ENCODE measurements at regions not wholly inside any gene's neighbourhood (a gene's known extent, or its start where the extent isn't known, plus 50 kb on each side); places are given as distances from the start of the nearest gene placed in this dataset.

DNA sequence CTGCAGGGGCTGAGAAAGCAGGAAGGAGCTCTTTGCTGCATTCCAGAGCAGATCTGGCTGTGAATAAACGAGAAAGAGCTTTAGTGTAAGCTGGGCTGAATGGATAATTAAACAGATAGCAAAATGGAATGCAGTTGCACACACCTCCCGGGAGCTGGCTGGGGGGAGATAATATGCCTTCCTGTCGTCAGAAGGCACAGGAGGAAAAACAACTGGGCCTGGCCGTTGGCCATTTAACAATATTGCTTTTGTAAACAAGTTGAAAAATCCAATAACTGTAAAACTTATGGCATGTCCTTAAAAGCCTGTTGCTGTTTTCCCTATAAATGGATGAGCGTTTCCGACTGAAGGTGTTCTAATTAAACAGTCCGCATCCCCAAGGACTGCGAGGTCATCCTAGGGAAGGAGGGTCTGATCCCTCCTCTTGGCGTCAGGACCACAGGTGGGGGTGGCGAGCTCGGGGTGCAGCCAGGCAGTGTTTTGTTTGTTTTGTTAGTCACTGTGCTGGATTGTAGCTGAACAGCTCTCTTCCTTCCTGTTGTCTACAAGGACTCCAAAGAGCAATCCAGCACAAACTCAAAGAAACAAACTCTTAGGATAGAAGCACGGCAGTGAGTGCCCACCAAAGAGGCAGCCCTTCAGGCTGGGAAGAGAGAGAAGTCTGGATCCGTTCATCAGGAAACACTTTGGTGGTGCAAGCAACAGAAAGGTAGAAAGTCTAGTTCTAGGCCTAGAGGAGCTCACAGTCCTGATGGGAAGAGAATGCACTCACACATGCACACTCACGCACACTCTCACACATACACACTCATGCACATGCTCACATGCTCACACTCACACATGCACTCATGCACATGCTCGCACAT is 133.4 kb upstream of the SMAD3 start:
- DNase-seq (ENCODE audit: low spot score): peak; percentile 58

DNA sequence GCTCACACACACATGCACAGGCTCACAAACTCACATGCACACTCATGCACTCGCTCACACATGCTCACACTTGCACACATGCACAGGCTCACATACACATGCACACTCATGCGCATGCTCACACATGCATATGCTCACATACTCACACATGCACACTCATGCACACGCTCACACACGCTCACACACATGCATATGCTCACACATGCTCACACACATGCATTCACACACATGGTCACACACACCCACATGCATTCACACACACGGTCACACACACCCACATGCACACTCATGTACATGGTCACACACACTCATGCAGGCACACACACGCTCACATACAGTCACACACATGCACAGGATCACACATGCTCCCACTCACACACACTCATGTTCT is 132.8 kb upstream of the SMAD3 start:
- no peak for DNase-seq (ENCODE audit: low spot score)

DNA sequence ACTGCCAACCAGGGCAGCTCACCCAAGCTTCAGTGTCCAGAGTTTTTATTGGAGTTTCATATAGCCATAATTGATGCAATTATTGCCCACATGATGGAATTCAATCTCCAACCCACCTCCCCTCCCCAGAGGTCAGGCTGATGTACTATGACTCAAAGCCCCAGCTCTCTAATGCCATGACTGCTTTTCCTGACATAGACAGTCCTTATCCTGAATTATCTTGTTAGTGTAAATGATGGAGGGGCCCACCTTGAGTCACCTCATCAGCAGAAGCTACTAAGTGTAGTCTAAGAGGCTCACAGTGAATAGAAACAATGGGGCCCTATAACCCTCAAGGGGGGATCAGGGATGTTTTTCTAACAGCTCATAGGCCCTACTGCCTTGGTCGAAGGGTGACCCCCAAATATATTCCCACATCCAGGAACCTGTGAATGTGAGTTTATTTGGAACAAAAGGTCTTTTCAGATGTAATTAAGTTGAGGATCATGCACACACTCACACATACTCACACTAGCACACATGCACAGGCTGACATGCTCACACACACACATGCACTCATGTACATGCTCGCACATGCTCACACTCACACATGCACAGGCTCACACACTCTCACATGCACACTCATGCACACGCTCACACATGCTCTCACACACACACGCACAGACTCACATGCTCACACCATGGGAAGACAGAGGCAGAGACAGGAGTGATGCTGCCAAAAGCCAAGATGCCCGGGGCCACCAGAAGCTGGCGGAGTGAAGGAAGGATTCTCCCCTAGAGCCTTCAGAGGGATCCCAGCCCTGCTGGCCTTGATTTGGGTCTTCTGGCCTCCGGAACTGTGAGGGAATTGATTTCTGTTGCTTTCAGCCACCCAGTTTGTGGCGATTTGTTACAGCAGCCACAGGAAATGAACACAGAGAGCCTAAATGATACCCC is 131.2 kb upstream of the SMAD3 start:
- DNase-seq (ENCODE audit: low spot score): no peak

DNA sequence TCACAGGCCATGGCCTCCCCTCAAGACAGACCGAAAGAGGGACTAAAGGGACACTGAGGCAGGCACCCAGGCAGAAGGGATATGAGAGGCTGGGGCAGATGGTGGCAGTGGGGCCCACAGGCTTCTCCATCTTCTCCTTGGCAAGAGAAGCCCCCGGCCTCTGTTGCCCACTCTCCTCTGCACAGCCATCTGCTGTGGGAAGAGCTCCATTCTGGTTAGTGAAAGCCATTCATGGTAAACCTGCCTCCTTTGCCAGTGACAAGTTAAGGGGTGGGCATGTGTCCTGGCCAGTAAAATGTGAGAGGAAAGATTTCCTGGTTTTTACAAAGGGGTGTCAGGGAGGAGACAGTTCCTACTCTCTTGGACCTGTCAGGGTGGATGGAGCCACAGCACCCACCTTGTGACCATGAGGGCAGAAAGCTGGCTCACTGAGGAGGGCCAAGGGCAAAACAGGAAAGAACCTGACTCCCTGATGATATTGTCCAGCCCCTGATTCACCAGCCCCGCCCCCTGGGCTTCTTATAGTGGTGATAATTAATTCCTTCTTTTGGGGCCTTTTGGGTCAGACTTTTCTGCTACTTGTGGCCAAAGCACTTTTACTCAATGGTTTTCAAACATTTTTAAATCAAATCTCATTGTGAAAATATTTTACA is 130.4 kb upstream of the SMAD3 start:
- no peak for DNase-seq (ENCODE audit: low spot score)

DNA sequence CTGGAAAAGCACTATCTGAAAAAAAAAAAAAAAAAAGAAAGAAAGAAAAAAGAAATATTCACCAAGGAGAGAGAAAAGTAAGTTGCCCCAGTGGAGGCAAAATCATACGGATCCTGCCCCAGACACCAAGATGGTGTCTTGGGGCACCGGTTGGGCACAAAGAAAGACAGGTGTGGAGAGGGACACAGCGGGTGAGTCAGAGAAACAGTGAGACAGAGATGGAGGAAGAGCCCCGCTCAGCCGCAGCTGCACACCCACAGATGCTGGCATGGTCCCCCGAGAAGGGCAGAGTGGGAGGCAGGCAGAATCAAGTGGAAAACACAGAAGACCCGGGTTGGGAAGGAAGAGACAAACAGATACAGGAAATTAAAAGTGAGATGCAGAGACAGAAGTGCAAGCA is 129.7 kb upstream of the SMAD3 start:
- DNase-seq (ENCODE audit: low spot score): no peak

DNA sequence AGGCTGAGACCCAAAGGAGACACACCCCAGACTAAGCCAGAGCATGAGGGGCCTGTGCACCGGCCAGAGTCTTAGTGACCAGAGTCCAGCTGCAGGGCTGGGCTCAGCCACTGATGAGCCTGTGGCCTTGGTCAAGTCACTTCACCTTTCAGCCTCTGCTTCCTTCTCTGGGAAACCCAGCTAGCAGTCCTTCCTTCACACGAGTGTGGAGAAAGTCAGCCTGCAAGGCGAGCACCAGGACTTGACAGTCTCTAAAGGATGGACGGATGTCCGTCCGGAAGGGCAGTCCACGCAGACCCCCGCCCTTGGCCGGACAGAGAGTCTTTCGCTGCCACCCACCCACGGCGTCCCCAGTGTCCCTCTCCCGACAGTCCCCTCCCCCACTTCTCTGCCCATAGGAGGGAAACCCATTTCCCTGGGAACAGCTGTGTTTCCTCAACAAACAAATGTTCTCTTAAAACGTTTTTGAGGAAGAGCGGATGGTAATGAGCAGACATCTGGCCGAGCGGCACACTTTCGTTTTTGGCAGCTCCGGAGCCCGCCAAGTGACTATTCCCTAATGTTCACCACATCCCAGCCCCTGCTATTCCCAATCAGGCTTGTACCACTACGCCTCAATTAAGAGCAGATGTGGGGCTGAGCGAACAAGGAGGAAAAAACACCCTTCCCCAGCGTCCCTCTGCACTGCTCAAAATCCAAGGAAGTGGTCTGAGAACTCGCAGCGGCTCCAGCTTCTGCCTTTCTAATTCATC is 129.1 kb upstream of the SMAD3 start:
- DNase-seq (ENCODE audit: low spot score): peak; percentile 74

DNA sequence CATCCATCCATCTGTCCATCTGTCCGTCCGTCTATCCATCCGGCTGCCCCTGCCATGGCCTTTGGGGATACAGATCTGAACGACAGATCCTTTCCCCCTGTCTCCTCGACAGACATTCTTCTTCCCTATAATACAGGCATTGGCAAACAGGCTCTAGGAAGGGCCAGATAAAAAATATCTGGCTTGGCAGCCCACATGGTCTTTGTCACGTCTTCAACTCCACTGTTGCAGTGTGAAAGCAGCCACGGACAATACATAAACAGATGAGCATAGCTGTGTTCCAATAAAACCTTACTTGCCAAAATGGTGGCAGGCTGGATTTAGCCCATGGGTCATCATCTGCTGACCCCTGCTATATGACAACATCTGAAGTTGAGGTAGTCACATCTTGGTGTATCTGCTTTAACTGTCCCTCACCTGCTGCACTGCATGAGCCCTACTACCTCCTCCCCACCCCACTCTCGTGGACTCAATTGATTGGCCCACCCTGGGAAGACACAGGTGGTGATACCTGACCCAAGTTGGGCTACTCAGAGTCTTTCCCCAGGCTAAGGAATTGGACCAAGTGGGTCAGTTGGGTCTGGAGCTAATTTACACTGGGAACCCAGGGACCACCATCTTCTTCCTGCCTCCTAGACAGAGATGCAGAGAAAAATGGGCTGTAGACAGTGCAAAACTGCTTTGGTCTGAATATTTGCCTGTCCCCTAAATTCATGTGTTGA is 128.4 kb upstream of the SMAD3 start:
- DNase-seq (ENCODE audit: low spot score): no peak

DNA sequence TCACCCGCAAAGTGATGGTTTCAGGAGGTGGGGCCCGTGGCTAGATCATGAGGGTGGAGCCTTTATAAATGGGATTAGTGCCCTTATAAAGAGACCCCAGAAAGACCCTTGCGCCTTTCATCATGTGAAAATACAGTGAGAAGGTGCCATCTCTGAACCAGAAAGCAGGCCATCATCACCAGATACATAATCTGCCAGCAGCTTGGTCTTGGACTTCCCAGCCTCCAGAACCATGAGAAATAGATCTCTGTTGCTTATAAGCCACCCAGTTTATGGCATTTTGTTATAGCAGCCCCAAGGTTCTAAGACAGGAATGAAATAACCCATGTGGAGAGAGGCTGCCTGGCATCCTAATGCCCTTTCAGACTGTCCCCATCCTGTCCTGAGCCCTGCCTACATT is 127.8 kb upstream of the SMAD3 start:
- DNase-seq (ENCODE audit: low spot score): no peak

DNA sequence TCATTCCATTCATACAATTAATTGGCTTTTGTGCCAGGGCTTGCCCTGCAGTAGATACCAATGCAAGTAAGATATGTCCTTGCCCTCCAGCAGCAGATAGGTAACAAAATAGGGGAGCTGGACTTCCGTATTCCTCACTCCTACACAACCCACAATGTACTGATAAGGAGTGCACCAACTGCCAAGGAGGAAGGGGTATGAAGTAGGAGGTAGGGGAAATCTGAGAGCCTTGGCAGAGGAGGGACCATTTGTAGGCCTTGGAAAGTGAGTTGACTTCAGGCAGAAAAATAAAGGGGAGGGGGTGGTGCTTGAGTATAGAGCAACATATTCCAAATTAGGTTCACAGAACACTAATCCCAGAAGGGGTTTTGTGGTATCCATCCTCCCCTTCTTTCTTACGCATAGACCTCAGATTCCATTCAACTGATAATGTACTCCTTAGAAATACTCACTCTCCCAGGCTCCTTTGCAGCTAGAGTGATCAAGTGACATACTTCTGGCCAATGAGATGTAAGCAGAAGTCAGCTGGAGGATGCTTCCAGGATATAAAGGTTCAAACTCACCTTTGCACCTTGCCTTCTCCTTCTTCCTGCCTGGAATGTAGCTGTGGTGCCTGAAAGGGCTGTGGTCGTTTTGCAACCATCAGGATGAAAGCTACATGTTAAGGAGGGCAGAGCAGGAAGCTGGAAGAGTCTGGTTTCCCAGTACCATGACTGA is 127.1 kb upstream of the SMAD3 start:
- DNase-seq (ENCODE audit: low spot score): no peak

DNA sequence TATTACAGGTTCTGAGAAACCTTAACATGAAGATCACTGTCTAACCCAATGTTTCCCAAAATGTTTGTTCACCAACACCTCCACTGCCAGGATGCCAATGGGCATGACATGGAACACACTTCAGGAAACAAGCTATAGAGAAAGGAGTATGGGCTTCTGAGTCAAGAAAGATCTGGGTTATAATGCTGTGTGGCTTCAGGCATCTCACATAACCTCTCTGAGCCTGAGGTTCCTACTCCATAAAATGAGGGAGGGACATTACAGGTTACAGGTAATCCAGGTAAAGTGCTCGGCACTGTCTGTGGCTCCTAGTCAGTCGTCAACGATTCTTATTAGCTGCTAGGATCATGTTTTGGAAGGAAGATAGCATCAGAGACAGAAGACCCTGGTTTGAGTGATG is 126.4 kb upstream of the SMAD3 start:
- no peak for DNase-seq (ENCODE audit: low spot score)

DNA sequence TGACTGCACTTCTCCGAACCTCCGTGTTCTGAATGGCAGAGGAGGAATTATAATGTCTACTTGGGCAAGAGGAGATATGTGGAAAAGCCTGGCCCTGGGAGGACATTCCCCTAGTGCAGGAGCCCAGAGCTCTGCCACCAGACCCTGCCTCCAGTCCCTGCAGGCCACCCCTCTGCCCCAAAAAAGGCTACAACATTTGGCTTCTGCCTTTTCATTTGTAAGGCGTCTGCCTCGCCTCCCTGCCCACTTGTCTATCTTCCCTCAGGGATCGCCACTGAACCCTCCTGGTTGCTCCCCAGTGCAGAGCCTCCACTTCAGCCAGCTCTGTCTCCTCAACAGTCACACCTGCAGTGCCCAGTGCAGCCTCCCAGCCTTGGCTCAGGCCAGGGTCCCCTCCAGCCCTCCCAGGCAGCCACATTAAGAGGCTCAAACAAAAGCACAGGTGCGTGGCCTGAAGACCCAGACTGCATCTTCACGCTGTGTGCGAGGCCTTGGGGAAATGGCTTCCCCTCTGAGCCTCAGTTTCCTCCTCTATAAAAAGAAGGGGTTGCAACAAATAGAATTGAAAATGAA is 125.9 kb upstream of the SMAD3 start:
- no peak for DNase-seq (ENCODE audit: low spot score)

DNA sequence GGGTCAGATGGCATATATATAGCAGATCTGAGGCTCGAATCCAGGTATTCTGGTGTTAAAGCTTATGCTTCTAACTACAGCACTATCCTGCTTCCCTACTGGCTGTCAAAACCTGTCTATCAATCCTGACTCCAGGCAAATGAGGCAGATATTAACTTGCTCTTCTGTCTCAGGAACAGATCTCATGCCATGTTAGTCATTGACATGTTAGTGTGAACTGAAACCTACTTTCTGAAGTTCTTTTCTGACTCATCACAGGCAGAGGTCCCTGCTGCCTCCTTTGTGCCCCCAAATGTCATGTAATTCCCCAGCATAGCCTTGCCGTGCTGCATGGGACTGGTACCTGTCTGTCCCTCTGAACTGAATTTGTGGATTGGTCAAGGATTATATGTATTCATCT is 125.0 kb upstream of the SMAD3 start:
- DNase-seq (ENCODE audit: low spot score): no peak

DNA sequence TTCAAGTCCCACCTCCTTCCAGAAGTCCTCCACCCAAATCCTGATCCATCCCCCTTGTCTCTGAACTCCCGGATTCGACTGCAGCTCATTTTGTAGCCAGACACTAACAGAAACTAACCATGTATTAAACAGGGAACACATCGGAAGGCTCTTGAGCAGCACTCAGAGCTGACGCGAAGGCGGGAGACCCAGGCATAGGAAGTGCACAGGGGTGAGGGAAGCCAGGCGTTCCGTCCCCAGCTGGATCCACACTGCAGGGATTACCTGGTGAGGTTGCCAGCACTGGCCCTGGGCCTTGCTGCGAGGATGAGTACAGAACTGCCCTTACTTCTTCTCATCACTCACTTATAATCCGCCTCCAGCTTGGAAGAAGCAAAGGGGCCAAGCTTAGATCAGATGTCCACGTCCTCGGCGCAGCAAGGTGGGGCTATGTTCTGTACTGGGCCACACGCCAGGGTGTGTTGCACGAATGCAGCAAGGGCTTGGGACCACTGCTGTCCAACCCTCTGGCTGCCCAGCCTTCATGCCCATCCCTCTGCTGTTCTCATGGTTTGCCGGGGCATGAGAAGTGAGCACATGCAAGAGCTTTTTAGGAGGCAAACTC is 124.2 kb upstream of the SMAD3 start:
- no peak for DNase-seq (ENCODE audit: low spot score)

DNA sequence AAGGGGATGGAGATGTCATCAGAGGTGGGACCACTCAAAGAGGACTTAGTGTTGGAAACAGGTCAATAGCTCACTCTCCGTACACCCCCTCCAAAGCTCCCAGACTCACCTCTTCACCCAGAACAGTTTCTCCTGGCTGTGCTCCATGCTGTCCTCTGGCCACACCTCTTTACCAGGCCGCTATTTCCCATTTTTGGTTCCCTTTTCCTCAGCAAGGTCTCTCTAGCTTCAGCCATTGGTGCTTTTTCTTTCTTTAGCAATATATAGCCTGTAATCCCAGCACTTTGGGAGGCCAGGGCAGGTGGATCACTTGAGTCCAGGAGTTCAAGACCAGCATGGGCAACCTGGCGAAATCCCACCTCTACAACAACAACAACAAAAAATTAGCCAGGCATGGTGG is 123.6 kb upstream of the SMAD3 start:
- no peak for DNase-seq (ENCODE audit: low spot score)

DNA sequence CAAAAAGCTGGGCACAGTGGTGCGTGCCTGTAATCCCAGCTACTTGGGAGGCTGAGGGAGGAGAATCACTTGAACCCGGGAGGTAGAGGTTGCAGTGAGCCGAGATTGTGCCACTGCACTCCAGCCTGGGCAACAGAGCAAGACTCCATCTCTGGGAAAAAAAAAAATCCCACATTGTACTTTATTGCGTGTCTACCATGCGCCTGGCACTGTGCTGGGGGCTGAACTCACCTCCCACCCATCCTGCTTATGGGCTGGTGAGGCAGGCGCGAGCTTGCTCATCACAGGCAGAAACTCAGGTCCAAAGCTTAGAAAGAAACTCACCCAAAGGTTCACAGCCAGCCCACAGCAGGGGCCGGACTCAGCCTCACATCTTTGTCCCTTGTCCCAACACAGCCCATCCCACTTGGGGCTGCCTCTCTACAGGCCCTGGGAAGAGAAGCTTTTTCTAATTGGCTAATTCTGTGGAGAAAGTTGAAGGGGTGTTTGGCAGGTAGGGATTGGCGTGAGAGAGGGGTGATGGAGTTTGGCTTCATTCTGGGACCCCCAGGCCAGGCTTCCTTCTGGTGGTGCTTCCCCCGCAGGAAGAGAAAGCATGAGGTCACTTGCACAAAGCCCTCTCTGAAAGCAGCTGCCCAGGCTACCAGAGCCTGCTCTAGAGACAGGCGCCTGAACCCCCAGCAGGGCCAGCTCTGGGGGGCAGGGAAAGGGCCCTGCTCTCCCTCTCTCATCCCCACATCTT is 122.6 kb upstream of the SMAD3 start:
- DNase-seq (ENCODE audit: low spot score): no peak

DNA sequence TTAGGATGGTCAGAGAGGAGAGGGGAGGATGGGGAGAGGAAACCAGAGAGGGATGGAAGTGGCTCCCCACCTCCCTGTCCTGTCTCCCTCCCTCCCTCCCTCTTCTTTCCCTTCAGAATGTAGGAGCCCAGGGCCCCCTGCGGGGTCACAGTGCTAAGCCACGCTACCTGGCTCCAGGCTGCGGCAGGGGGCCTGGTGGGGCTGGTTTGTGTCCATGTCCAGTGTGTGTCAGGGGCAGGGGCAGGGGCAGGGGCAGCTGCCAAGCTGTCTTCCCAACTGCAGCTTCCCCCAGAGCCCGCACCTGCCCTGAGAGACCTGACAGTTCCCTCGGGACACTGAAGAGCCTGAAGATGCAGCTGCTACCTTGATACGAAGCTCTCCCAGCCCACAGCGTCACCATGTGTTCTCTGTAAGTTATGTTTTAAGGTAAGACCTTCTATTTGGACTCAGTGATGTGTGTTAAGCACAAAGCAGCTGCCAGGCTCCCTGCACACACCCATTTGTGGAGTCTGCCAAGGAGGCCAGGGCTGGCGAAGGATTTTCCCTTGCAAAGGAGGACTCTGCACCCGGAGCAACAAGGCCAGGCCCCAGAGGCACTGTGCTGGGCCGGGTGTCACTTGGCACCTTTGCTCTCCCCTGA is 121.8 kb upstream of the SMAD3 start:
- DNase-seq (ENCODE audit: low spot score): no peak

DNA sequence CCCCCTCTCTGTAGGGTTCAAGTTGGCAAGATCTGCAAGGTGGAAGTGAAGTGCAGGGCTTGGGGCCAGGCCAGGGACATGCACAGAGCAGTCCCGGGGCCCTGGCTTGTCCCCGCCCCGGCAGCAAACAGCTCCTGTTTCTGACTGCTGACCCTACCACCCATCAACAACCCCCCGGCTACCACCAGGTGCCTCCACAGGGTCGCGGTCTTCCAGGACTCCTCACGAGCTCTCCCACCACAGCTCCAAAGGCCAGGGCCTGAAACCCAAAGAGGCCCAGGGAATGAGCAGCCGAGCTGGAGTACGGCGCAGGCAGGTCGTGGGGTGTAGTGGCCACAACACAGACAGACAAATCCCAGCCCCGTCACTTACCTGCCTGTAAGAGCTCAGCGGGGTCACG is 121.3 kb upstream of the SMAD3 start:
- no peak for DNase-seq (ENCODE audit: low spot score)

DNA sequence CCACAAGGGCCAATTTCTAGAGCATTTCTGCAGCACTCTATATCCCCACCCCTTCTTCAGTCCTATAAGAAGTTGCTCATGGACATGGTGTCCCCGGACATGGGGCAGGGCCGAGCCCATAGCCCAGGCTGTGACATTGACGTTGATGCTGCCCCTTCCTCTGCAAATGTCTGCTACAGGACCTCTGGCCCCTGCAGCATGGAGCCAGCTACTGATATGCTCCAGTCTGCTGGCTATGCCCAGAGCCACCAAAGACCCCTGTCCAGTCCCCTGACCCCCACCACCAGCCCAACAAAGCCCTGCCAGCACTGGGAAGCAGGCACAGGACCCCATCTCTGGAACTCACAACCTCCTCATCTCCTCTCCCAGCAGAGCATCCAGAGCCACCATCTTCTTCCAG is 120.1 kb upstream of the SMAD3 start:
- DNase-seq (ENCODE audit: low spot score): no peak

DNA sequence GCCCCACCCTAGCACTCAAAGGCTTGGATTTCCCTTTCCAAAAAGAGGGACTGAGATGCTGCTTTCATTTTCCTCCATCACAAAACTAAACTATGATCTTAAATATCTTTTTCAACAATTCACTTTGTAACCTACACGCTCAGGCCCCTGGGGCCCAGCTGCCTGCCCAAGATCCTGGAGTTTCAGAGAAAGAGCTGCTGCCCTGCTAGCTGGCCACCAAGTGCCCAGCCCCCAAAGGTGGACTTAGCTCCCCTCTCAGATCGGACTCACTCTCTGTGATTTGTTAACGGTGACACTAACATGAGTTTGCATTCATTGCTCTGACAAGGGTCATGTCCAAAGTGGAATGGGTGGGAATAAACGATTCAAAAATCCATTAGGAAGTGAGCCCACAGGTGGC is 119.6 kb upstream of the SMAD3 start:
- no peak for DNase-seq (ENCODE audit: low spot score)
